ENCODE measurements at regions not wholly inside any gene's neighbourhood (a gene's known extent, or its start where the extent isn't known, plus 50 kb on each side); places are given as distances from the start of the nearest gene placed in this dataset.

GRCh38 chr1:98066911-98067310, 146.1 kb upstream of the DPYD start:
- no peaks in the 10 kb centered on the region for H3K79me2 ChIP-seq (ENCODE audit: low read length)
- no peak for TF ChIP-seq CTCF (conservative IDR thresholded peaks at IDR 0.05; ENCODE audit: low read depth, low read length)
- no peak for TF ChIP-seq EZH2phosphoT487 (IDR thresholded peaks at IDR 0.05; ENCODE audit: borderline replicate concordance, low read length)
- no peak for TF ChIP-seq EZH2 (IDR thresholded peaks at IDR 0.05; ENCODE audit: low read length, unreplicated experiment)
- H3K9me2 ChIP-seq (replicated peaks; ENCODE audit: low read length) = no peaks in the 10 kb centered on the region
- BruUV-seq (replicated peaks) = no TSS peak
- no peak overlapping the region for H2AFZ ChIP-seq (ENCODE audit: low read length)
- H3K4me3 ChIP-seq (ENCODE audit: low read length) = no peak overlapping the region
- ChIA-PET CTCF (no interaction called here), POLR2A (ENCODE audit: unreplicated experiment) (no interaction called here)
- H3K4me1 ChIP-seq (ENCODE audit: insufficient read depth, low read length) = peaks cover 22% of the 10 kb centered on the region
- no peaks in the 10 kb centered on the region for H3K9me3 ChIP-seq (ENCODE audit: low read length)
- DNase-seq (no peak), ATAC-seq (no peak)
- no peak overlapping the region for H3K9ac ChIP-seq (ENCODE audit: low read length)
- no peaks in the 10 kb centered on the region for H3K27me3 ChIP-seq (ENCODE audit: low read length)
- no peak overlapping the region for H3K4me2 ChIP-seq (ENCODE audit: low read length)
- no peaks in the 10 kb centered on the region for H3K36me3 ChIP-seq (ENCODE audit: low read depth, low read length)
- intact Hi-C loops (cut with micrococcal nuclease) = no loop called here
- H4K20me1 ChIP-seq (ENCODE audit: low read length) = no peaks in the 10 kb centered on the region
- no peak overlapping the region; the same call in 1 of the 2 replicates for H3K27ac ChIP-seq (ENCODE audit: low read length)
- no peaks in the 10 kb centered on the region for H3F3A ChIP-seq (ENCODE audit: low read length, unreplicated experiment)

GRCh38 chr1:98059620-98060019, 138.8 kb upstream of the DPYD start:
- Histone ChIP-seq H3K27me3 (ENCODE audit: low read length) (no peaks in the 10 kb centered on the region), H3K9me2 (replicated peaks; ENCODE audit: low read length) (no peaks in the 10 kb centered on the region), H3F3A (ENCODE audit: low read length, unreplicated experiment) (no peaks in the 10 kb centered on the region), H3K4me3 (ENCODE audit: low read length) (no peak overlapping the region), H3K79me2 (ENCODE audit: low read length) (no peaks in the 10 kb centered on the region), H4K20me1 (ENCODE audit: low read length) (no peaks in the 10 kb centered on the region), H3K4me1 (ENCODE audit: insufficient read depth, low read length) (peaks cover 19% of the 10 kb centered on the region), H3K36me3 (ENCODE audit: low read depth, low read length) (no peaks in the 10 kb centered on the region), H3K4me2 (ENCODE audit: low read length) (no peak overlapping the region), H2AFZ (ENCODE audit: low read length) (no peak overlapping the region), H3K27ac (ENCODE audit: low read length) (no peak overlapping the region), H3K9me3 (ENCODE audit: low read length) (no peaks in the 10 kb centered on the region), H3K9ac (ENCODE audit: low read length) (no peak overlapping the region)
- CTCF ChIA-PET = no interaction called here
- TF ChIP-seq EZH2phosphoT487 (IDR thresholded peaks at IDR 0.05; ENCODE audit: borderline replicate concordance, low read length) (no peak), CTCF (conservative IDR thresholded peaks at IDR 0.05; ENCODE audit: low read depth, low read length) (no peak), EZH2 (IDR thresholded peaks at IDR 0.05; ENCODE audit: low read length, unreplicated experiment) (no peak)
- DNase-seq (peak; percentile 45), ATAC-seq (peak; percentile 77)
- POLR2A ChIA-PET (ENCODE audit: unreplicated experiment) = no interaction called here
- intact Hi-C loops (cut with micrococcal nuclease) = loop anchor here (10.0 kb wide), 3 partner anchors 785 to 1095 kb away; no protein-coding TSS in a partner anchor
- BruUV-seq (replicated peaks) = no TSS peak

GRCh38 chr1:98058676-98059075, 137.8 kb upstream of the DPYD start:
- TF ChIP-seq EZH2phosphoT487 (IDR thresholded peaks at IDR 0.05; ENCODE audit: borderline replicate concordance, low read length) = no peak
- TF ChIP-seq CTCF (conservative IDR thresholded peaks at IDR 0.05; ENCODE audit: low read depth, low read length) = no peak
- TF ChIP-seq EZH2 (IDR thresholded peaks at IDR 0.05; ENCODE audit: low read length, unreplicated experiment) = no peak
- ChIA-PET CTCF (no interaction called here), POLR2A (ENCODE audit: unreplicated experiment) (no interaction called here)
- BruUV-seq (replicated peaks) = no TSS peak
- no peak for ATAC-seq
- Histone ChIP-seq H3K27ac (ENCODE audit: low read length) (no peak overlapping the region), H4K20me1 (ENCODE audit: low read length) (no peaks in the 10 kb centered on the region), H3K36me3 (ENCODE audit: low read depth, low read length) (no peaks in the 10 kb centered on the region), H3K4me1 (ENCODE audit: insufficient read depth, low read length) (peaks cover 26% of the 10 kb centered on the region), H3K9me3 (ENCODE audit: low read length) (no peaks in the 10 kb centered on the region), H3K4me3 (ENCODE audit: low read length) (no peak overlapping the region), H3K79me2 (ENCODE audit: low read length) (no peaks in the 10 kb centered on the region), H3K9ac (ENCODE audit: low read length) (no peak overlapping the region), H2AFZ (ENCODE audit: low read length) (no peak overlapping the region), H3F3A (ENCODE audit: low read length, unreplicated experiment) (no peaks in the 10 kb centered on the region), H3K27me3 (ENCODE audit: low read length) (no peaks in the 10 kb centered on the region), H3K4me2 (ENCODE audit: low read length) (no peak overlapping the region), H3K9me2 (replicated peaks; ENCODE audit: low read length) (no peaks in the 10 kb centered on the region)
- intact Hi-C loops (cut with micrococcal nuclease) = loop anchor here (10.0 kb wide), 3 partner anchors 784 to 1094 kb away; no protein-coding TSS in a partner anchor
- no peak for DNase-seq
